ENCODE measurements at regions not wholly inside any gene's neighbourhood (a gene's known extent, or its start where the extent isn't known, plus 50 kb on each side); places are given as distances from the start of the nearest gene placed in this dataset.

GRCh38 chr2:8159966-8160603 lies 521.8 kb upstream of the ID2 start:
- no peak for DNase-seq

- no peak for DNase-seq
These were observed 520.9 kb upstream of the ID2 start for GRCh38 chr2:8160959-8161358.

GRCh38 chr2:8162552-8162951 lies 519.3 kb upstream of the ID2 start:
- DNase-seq = no peak

GRCh38 chr2:8165550-8165949 lies 516.3 kb upstream of the ID2 start:
- DNase-seq = no peak

- DNase-seq = no peak
These were observed 513.7 kb upstream of the ID2 start for GRCh38 chr2:8168022-8168717.

- no peak for DNase-seq
These were observed 512.9 kb upstream of the ID2 start for GRCh38 chr2:8168876-8169424.

GRCh38 chr2:8169443-8169842 lies 512.4 kb upstream of the ID2 start:
- DNase-seq = no peak

GRCh38 chr2:8170552-8171327 lies 511.1 kb upstream of the ID2 start:
- DNase-seq = no peak

GRCh38 chr2:8171608-8172007 lies 510.2 kb upstream of the ID2 start:
- DNase-seq = no peak

GRCh38 chr2:8172661-8173060 lies 509.2 kb upstream of the ID2 start:
- no peak for DNase-seq

GRCh38 chr2:8174641-8175257 lies 507.1 kb upstream of the ID2 start:
- DNase-seq = no peak

- DNase-seq = no peak
These were observed 505.0 kb upstream of the ID2 start for GRCh38 chr2:8176887-8177286.

- no peak for DNase-seq
These were observed 504.3 kb upstream of the ID2 start for GRCh38 chr2:8177566-8177965.

GRCh38 chr2:8178911-8179310 lies 502.9 kb upstream of the ID2 start:
- DNase-seq = no peak

- DNase-seq = no peak
These were observed 492.5 kb upstream of the ID2 start for GRCh38 chr2:8189316-8189715.

- no peak for DNase-seq
These were observed 491.6 kb upstream of the ID2 start for GRCh38 chr2:8190279-8190678.

GRCh38 chr2:8191427-8191826 lies 490.4 kb upstream of the ID2 start:
- no peak for DNase-seq

GRCh38 chr2:8193146-8193545 lies 488.7 kb upstream of the ID2 start:
- DNase-seq = no peak

GRCh38 chr2:8193686-8194615 lies 487.9 kb upstream of the ID2 start:
- peak; percentile 96 for DNase-seq

- DNase-seq = no peak
These were observed 486.1 kb upstream of the ID2 start for GRCh38 chr2:8195784-8196183.

GRCh38 chr2:8196316-8196715 lies 485.5 kb upstream of the ID2 start:
- no peak for DNase-seq

- DNase-seq = no peak
These were observed 484.8 kb upstream of the ID2 start for GRCh38 chr2:8197101-8197500.

All from NCI-H2227 treated with DMSO at 0.1 percent for 48 hours (cell line).